ENCODE measurements at regions not wholly inside any gene's neighbourhood (a gene's known extent, or its start where the extent isn't known, plus 50 kb on each side); places are given as distances from the start of the nearest gene placed in this dataset.

GRCh38 chr1:10897981-10898728, 101.7 kb upstream of the CASZ1 start:
- DNase-seq: no peak

GRCh38 chr1:10898921-10899320, 102.5 kb upstream of the CASZ1 start:
- DNase-seq: no peak

GRCh38 chr1:10899490-10900250, 103.2 kb upstream of the CASZ1 start:
- DNase-seq: no peak

- DNase-seq: no peak
Observed at GRCh38 chr1:10900251-10900651, 103.8 kb upstream of the CASZ1 start.

- DNase-seq: no peak
Observed at GRCh38 chr1:10900691-10901090, 104.2 kb upstream of the CASZ1 start.

GRCh38 chr1:10901091-10901890, 104.8 kb upstream of the CASZ1 start:
- DNase-seq: no peak

- DNase-seq: no peak
Observed at GRCh38 chr1:10901891-10902805, 105.7 kb upstream of the CASZ1 start.

GRCh38 chr1:10903421-10903820, 107.0 kb upstream of the CASZ1 start:
- DNase-seq: no peak

GRCh38 chr1:10903821-10904220, 107.4 kb upstream of the CASZ1 start:
- DNase-seq: no peak

- no peak for DNase-seq
Observed at GRCh38 chr1:10904396-10905358, 107.8 kb upstream of the TARDBP start.

- no peak for DNase-seq
Observed at GRCh38 chr1:10905841-10906655, 106.4 kb upstream of the TARDBP start.

GRCh38 chr1:10906866-10907519, 105.5 kb upstream of the TARDBP start:
- no peak for DNase-seq

- no peak for DNase-seq
Observed at GRCh38 chr1:10908266-10908665, 104.2 kb upstream of the TARDBP start.

GRCh38 chr1:10909697-10910680, 102.5 kb upstream of the TARDBP start:
- DNase-seq: no peak

- DNase-seq: no peak
Observed at GRCh38 chr1:10910681-10911489, 101.6 kb upstream of the TARDBP start.

- no peak for DNase-seq
Observed at GRCh38 chr1:10911490-10912166, 100.8 kb upstream of the TARDBP start.

GRCh38 chr1:10912441-10912840, 100.0 kb upstream of the TARDBP start:
- DNase-seq: no peak

All from NCI-H2081 treated with DMSO at 0.1 percent for 48 hours (cell line).